NCI-H510A treated with DMSO at 0.1 percent for 48 hours (cell line): ENCODE measurements at regions not wholly inside any gene's neighbourhood (a gene's known extent, or its start where the extent isn't known, plus 50 kb on each side); places are given as distances from the start of the nearest gene placed in this dataset.

Experiments
- DNase-seq: peaks from one replicate; lab custom pipeline; 2025; lab: John Stamatoyannopoulos, UW

DNA sequence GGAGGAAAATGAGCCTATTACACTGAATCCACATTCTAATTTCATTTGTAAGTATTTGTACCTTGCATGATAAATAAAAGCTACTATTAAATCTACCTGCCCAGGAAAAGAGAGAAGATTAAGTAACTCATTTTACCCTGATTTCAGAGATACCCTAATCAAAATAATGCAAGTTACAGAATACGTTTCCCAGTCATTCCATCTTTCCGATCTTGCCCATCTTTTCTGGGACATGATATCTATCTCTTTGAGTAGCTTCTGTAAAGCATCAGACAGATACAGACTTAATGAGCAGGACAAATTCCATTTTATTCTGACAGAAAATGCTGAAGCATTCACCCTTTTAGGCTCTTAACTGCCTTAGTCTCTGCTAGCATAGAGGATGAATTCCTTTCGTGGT lies 56.6 kb downstream of the SPRY2 start:
- DNase-seq = no peak

DNA sequence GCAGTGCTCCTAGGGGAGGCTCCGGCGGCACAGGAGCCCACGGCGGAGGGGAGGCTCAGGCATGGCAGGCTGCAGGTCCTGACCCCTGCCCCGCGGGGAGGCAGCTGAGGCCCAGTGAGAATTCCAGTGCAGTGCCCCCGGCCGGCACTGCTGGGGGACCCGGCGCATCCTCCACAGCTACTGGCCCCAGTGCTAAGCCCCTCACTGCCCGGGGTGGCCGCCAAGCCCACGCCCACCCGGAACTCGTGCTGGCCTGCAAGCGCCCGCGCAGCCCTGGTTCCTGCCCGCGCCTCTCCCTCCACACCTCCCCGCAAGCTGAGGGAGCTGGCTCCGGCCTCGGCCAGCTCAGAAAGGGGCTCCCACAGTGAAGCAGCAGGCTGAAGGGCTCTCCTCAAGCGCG lies 62.2 kb downstream of the SPRY2 start:
- no peak for DNase-seq

DNA sequence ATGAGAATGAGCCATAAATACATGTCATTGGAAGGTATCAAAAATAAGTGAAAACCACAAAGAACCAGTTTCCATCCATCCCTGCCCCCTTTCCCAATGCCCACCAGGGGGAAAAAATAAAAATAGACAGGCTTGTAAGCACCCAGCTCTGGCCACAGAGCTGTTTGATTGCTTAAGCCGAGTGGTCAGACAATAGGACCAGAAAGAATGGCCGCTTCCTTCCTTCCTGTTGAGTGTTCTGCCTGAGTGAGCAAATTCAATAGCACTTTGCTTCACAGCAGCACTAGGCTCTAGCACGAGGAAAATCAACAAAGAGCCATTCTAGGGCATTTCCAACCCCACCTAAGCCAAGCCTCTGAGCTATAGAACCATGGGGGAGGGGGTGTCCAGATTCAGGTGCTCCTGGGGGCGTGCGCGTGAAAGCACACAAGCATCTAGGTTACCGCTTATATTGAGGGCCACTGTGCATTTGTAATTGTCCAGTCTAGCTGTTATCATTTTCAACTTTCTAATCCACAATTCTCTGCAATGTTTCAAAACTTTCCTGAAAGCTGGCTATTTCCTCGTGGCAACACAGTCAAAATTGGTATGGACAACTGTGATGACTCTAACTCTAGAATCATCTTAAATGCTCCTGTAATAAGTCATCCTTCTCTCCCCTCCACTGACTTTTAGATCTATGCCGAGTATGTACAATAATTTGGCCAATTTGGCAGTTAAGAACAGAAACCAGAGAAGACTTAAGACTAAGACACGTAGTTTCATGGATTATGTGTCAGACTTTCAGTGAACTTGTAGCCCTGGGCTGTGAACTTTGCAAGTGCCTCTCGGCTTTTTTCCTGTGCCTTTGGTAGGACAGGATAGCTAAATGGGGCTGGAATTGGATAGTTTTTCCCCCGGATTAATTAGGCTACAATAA lies 64.3 kb downstream of the SPRY2 start:
- peak; percentile 83 for DNase-seq

DNA sequence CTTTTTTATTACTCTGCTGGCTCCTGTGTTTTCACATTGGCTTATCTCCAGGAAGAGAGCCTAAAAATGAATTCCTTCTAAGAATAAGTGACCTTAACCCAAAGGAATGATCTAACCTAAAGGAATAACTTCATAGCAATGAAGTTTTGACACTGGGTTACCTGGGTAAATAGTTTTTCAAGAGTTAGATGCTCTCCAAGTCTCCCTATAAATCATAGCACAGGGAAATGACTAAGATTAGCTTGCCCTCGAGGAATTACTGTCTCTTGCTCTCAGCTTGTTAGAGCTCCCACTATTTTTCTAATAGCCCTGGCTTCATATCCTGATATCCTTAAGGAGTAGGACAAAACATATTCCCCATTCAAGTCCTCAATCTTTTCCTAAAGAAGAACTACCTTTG lies 66.3 kb downstream of the SPRY2 start:
- no peak for DNase-seq

DNA sequence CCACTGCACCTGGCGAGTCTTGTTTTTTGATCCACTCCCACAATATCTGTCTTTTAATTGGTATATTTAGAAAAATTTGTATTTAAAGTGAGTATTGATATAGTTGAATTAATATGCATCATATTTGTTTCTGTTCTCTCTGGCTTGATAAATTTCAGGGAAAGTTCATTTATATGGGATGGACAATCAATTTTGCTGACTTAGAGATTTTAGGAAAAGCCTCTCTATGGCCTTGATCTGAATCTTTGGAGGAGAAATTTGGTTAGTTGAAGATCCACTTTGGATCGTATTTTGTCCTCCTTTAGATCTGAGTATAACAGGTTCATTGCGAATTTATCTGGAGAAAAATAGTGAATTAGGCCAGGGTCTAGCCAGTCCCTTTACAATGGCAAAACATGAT lies 67.2 kb downstream of the SPRY2 start:
- DNase-seq = no peak

DNA sequence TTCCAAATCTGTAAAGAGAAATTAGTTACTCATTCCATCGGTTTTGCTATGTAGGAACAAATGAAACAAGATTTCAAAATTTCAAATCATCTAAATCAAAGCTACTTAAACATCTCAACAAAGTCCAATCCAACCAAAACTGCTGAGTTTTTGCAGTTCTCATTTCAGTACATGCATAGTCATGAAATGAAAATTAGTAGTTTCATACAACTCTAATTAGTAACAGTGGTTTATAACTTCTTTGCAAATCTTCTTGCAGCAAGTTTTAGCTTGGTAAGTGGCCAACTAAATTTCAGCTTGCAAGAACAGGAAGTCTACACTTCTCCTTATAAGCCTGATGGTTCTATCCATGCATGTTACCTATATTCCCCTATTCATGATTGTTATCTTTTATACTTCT lies 75.6 kb downstream of the SPRY2 start:
- no peak for DNase-seq

DNA sequence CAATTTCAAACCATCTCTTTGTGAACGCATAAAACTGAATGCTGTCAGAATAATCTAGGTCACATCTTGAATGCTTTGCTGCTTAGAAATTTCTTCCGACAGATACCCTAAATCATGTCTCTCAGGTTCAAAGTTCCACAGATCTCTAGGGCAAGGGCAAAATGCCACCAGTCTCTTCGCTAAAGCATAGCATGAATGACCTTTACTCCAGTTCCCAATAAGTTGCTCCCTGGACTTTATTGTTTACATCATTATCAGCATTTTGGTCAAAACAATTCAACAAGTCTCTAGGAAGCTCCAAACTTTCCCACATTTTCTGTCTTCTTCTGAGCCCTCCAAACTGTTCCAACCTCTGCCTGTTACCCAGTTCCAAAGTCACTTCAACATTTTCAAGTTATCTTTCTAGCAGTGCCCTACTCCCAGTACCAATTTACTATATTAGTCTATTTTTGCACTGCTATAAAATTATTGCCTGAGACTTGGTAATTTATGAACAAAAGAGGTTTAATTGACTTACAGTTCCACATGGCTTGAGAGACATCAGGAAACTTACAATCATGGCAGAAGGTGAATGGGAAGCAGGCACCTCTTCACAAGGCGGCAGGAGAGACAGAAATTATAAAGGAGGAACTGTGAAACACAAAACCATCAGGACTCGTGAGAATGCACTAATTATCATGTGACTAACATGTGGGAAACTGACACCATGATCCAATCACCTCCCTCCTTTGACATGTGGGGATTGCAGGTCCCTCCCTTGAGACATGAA lies 77.0 kb downstream of the SPRY2 start:
- DNase-seq = no peak

DNA sequence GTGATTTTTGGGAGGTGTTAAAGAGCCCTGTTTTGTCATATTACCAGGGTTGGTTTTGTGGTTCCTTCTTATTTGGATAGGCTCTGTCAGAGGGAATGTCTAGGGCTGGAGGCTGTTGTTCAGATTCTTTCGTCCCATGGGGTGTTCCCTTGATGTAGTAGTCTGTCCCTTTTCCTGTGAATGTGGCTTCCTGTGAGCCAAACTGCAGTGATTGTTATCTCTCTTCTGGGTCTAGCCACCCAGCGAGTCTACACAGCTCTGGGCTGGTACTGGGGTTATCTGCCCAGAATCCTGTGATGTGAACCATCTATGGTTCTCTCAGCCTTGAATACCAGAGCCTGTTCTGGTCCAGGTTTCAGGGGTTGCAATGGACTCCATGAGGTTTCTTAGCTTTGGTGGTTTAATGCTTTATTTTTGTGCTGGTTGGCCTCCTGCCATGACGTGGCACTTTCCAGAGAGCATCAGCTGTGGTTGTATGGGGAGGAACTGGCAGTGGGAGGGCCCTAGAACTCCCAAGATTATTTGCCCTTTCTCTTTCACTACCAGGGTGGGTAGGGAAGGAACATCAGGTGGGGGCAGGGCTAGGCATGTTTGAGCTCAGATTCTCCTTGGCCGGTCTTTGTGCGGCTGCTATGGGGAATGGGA lies 78.8 kb downstream of the SPRY2 start:
- DNase-seq = no peak

DNA sequence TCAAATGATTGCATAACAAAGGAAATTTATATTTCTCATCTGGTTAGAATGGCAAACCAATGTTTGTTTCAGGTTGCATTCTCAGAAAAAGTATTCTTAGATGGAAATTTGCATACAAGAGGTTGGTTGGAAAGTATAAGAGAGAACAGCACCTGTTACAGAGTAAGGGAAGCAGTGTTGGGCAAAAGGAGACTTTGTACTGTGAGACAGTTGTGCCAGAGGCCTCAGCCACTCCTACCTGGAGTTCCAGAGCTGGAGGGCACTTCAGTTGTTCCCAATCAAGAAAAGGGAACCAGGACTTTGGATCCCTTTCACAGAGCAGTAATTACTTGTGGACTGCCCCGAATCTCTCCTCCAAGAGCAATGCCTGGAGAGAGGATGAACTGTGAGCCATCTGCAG lies 81.8 kb downstream of the SPRY2 start:
- DNase-seq = no peak

DNA sequence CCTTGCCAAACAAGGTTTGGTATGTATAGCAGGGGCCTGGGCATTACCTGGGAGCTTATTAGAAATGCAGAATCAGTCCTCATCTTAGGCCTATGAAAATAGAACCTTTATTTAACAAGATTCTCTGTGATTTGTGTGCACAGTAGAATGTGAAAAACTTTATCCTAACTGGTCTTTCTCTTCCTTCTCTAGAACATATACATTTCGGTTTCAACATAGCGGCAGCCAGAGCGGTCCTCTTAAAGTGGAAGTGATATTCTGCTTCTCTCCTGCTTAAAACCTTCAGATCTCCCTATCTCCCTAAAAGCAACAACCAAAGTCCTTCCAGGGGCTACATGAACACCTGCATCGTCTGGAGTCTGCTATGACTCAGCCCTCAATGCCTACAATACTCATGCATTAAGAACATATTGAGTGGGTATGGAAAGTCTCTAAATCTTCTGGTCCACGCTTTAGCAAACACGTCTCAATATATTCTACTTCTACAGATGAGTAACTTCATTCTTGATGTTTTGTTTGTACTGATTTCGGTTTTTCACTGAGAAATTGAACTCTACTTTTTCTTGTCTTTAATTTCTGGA lies 84.5 kb downstream of the SPRY2 start:
- DNase-seq = no peak

DNA sequence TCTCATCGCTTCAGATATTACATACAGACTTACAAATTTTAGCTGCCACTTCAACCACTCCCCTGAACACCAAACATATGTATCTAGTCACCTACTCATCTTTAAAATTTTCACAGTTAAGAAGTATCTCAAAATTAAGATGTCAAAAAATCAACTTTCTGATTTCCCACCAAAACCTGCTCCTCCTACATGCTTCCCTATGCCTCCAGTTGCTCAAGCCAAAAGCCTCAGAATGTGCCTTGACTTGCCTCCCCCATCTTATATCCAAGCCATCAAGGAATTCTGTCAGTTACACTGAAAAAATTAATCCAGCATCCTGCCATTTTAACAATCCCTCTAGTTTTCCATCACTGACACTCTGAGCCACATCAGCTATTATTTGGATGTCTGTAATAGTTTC lies 85.0 kb downstream of the SPRY2 start:
- no peak for DNase-seq

DNA sequence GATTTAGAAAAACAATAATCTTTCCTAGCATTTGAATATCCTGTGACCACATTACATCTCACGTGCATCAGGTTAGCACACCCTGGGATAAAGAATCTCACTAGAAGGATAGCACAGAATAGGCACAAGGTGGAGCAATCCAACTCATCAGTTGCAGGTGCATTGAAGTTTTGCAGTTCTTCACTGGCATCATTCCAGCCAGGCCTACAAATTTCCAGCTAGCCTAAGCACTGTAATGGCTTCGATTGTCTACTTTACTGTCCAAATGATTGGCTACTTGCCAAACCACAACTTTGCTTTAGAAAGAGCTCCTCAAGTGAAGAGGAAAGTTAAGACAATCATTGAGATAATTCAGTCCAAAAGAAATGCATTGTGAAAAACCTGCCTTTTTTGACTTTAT lies 89.5 kb downstream of the SPRY2 start:
- peak; percentile 36 for DNase-seq

DNA sequence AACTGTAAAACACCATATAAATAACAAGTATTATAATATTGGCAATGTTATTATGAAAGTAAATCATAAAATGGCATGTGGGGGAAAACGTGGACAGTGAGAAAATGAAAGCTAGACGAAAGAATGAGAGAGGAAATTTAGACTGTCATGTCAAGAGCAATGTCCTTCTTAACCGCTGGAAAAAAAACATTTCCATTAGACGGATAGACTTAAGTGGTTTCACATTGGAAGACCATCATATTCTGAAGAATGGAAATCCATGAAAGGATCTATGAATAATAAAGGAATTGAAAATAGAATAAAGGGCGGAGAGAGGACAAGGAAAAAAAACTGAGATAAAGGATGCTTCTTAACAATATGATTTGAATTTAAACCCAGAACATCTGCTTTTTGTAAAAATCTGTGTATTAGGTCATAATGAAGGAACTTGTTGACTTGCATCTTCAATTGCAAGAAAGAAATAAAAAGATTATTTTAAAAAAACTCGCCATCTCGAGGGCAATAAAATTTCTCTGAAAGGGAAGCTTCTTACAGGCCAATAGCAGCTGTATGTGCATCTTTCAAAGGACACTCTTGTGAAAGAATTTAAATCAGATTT lies 90.6 kb downstream of the SPRY2 start:
- no peak for DNase-seq

DNA sequence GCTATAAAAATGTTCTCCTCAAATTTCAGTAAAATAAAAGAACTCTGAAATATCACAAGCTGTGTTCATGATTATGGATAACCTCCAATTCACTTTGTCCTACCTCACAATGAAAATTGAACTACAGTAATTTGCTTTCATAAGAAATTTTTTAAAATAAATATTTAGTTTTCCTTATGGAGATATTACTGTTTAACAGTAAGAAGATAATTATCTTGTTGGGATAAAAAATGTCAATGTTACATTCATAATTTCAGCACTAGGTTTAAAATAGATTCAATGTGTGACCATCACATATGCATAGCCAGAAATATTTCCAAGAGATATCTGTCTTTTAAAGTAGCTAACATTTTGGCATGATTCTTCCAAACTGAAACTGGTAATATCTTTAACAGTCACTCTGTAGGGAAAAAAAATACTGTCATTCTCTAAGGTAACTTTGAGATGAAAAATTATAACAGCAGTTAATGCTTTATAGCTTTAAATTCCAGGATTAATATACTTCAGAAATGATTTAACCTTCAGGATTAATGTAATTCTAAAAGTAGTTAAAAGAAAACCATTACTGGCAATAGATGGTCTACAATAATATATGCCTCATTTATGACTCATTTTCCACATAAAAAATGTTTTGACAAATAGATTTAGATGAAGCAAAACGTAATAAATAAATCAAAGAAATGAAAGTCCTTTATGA lies 91.3 kb downstream of the SPRY2 start:
- no peak for DNase-seq

DNA sequence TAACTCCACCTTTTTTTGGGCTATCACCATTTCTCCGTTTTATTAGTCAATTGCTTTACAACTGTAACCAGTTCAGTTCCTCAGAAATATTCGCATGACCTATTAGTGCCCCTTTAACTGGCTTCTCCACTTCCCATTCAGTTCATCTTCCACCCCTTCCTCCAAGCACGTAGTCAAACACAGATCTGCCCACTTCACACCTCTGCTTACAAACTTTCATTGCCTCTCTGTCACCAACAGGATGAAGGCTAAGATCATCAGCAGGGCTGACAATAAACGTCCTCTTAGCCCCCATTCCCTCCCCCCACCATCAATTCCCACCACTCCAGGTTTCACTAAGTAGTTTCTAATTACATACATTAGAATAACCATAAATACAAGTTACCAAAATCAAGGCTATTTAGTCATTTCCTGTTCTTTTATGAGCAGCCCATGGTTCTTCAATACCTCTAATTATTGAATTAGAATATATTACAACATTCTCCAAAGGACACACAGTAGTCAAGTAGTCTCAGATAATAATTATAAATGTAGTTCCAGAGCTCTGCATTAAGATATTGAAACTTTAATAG lies 95.7 kb downstream of the SPRY2 start:
- no peak for DNase-seq

DNA sequence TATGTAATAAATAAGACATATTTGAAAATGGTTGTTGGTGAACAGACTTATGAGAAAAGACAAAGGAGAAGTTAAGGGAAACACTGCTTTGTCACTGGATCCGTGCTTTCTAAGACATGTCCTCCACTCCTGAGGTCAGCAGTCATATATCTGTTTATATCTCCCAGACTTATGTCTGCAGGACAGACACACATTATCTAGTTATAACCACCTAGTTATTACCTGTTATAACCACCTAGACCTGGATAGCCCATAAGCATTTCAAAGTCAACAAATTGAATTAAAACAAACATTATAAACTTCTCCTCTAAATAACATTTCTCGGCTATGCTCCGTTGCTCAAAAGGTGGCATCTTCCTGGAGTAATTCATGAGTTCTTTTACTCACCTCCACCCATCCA lies 96.4 kb downstream of the SPRY2 start:
- DNase-seq = no peak

DNA sequence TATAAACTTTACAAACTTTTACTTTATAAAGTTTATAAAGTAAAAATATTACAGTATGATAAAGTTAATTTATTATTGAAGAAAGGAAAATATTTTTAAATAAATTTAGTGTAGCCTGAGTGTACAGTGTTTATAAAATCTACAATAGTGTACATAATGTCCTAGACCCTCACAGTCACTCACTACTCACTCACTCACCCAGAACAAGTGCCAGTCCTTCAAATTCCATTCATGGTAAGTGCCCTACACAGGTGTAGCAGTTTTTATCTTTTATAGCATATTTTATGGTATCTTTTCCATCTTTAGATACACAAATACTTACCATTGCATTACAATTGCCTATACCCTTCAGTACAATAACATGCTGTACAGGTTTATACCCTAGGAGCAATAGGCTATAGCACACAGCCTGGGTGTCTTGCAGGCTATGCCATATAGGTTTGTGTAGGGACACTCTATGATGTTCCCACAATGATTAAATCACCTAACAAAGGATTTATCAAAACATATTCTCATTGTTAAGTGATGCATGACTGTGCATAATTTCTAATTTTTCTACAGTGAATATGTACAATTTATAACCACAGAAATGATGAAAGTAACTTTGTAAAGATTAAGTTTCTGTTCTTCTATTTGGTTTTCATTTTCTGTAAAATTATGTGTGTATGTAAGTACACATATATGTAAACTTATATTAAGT lies 98.0 kb downstream of the SPRY2 start:
- no peak for DNase-seq

DNA sequence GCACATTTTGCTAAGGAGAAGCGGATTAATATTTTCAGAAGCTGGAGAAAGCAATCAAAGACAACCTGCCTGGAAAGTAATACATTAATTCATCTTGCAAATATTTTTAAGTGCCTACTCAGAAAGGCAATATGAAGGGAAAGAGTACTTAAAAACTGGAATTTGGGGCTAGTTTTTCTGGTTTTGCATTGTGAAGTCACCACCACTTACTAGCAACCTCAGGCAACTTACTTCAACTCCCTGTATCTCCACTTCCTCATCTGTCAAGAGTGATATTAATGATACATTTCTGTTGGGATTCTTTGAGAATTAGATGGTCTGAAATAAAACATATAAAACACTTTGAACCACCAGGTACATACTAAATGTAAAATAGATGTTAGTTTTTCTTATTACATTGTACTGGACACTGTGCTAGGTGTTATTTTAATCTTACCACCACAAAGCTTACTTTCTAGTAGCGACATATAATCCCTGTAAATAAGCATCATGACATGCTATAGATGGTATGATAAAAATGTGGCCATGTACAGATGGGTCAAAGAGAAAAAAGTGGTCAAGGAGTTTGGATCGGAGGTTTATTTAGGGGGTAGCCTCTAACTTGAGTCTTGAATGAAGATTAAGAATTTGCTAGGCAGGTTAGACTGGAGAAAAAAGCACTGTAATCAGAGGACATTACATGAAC lies 101.2 kb downstream of the SPRY2 start:
- no peak for DNase-seq

DNA sequence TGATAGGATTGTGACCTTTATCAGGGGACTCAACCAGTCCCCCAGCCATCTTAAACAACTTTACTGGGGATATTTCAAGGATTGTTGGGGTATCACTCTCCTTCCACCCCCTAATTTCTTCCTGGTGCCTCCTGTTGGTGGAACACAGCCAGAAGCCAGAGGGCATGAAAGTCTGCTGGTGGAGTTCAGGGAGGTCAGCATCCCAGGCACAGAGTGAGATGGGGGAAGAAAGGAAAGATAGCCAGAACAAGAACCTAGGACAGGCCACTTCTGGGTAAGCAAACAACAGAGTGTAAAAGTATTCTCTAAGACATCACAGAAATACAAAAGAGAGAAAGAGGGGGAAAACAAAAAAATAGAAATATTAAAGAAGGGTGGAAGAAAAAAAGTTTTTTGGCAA lies 101.8 kb downstream of the SPRY2 start:
- no peak for DNase-seq

DNA sequence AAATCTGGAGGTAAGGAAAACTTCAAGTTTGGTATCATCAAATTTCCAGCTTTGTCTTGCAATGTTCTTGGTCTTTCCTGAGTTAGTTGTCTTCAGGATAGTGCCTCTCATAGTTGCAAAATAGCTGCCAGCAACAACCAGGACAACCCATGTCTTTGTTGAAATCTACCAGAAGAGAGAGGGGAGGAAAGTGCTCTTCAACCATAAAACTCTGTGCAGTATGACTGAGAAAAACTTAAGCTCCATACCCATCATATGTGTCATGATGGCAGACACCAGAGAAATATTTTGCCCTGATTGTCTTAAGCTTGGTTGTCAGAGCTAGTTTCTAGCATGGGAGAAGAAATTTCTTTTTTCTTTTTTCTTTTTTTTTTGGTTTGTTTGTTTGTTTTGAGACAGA lies 103.3 kb downstream of the SPRY2 start:
- DNase-seq = no peak
